Sigmoid colon (tissue), 4 donors: ENCODE measurements at regions not wholly inside any gene's neighbourhood (a gene's known extent, or its start where the extent isn't known, plus 50 kb on each side); places are given as distances from the start of the nearest gene placed in this dataset.

Experiments
- CTCF ChIP-seq, 4 experiments: fragments of 450-650 bp in 3 of 4; fragments of 200-600 bp in 1 of 4; IDR thresholded peaks; one replicate each; pipeline ENCODE4 v1.5.1; 2016 to 2019; ENCODE audit warnings: antibody characterized with exemption in 4 of 4, mild to moderate bottlenecking in 3 of 4, moderate library complexity in 2 of 4
- POLR2A ChIP-seq, 2 donors: fragments of 450-650 bp; IDR thresholded peaks; one replicate each; pipeline ENCODE4 v1.6.1; 2016; ENCODE audit warnings: antibody characterized with exemption in 2 of 2, mild to moderate bottlenecking in 2 of 2, moderate library complexity in 2 of 2
- POLR2AphosphoS5 ChIP-seq, 4 donors: sonication (generic); formaldehyde crosslinking; IDR thresholded peaks; one replicate each; pipeline ENCODE4 v1.6.1; 2017; ENCODE audit warnings: antibody characterized with exemption in 4 of 4

DNA sequence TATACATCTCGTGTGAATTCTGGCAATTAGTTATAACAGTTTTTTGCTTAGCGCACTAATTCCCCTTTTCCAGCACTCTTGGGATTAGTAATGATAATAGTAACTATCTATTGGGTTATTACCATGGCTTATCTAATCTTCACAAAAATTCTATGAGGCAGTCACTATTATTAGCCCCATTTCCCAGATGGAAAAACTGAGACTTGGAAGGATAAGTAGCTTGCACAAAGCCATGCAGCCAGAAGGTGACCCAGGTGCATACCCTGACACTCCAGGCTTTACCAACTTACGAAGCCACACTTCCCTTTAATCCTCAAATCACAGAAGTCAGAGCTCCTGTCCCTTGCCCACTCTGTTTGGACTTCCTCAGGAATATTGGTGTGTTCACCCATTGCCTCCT, 156.8 kb downstream of the CYP26B1 start:
- TF ChIP-seq CTCF (IDR thresholded peaks at IDR 0.05): no peak
- TF ChIP-seq POLR2AphosphoS5 (IDR thresholded peaks at IDR 0.05): no peak
- no peak for TF ChIP-seq POLR2A (IDR thresholded peaks at IDR 0.05)
